ENCODE measurements at regions not wholly inside any gene's neighbourhood (a gene's known extent, or its start where the extent isn't known, plus 50 kb on each side); places are given as distances from the start of the nearest gene placed in this dataset.

DNA sequence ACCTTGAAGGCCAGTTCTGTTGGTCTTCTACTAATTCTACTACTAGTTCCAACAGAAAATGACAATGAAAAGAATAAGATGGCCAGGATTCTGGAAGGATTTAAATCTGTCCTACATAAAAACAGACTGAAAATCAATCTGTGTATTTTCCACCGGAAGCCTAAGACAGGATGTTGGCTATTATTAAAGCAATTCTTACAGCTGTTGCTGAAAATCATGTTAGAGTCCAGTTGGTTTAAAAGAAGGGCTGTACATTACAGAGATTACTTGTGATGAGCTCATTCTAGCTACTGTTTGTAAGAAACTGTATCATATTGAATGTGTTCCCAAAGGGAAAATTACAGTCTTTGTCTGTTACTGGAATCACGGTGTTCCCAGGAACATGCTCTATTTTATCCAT, 54.8 kb upstream of the MAGEB16 start:
- intact Hi-C loops (cut with DNase I): no loop called here
- TF ChIP-seq, protein P1, sequence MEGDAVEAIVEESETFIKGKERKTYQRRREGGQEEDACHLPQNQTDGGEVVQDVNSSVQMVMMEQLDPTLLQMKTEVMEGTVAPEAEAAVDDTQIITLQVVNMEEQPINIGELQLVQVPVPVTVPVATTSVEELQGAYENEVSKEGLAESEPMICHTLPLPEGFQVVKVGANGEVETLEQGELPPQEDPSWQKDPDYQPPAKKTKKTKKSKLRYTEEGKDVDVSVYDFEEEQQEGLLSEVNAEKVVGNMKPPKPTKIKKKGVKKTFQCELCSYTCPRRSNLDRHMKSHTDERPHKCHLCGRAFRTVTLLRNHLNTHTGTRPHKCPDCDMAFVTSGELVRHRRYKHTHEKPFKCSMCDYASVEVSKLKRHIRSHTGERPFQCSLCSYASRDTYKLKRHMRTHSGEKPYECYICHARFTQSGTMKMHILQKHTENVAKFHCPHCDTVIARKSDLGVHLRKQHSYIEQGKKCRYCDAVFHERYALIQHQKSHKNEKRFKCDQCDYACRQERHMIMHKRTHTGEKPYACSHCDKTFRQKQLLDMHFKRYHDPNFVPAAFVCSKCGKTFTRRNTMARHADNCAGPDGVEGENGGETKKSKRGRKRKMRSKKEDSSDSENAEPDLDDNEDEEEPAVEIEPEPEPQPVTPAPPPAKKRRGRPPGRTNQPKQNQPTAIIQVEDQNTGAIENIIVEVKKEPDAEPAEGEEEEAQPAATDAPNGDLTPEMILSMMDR (IDR thresholded peaks at IDR 0.05): no peak
- H3K9ac ChIP-seq (ENCODE audit: low read depth in 2 of 2, low read length in 2 of 2): no peak overlapping the region
- no peak for DNase-seq
- H3K4me1 ChIP-seq: no peaks in the 10 kb centered on the region
- H3K27me3 ChIP-seq: no peaks in the 10 kb centered on the region
- no peaks in the 10 kb centered on the region for H3K36me3 ChIP-seq
- no peak overlapping the region for H3K27ac ChIP-seq
- no peak overlapping the region for H3K4me3 ChIP-seq
- H3K9me3 ChIP-seq: no peaks in the 10 kb centered on the region

Measured in colonic mucosa (tissue), 4 donors.